AG08396 (cell line): ENCODE measurements at regions not wholly inside any gene's neighbourhood (a gene's known extent, or its start where the extent isn't known, plus 50 kb on each side); places are given as distances from the start of the nearest gene placed in this dataset.

Experiments used
- DNase-seq: peaks from one replicate; pipeline ENCODE4 v3.0.0; 2012; ENCODE audit warnings: low spot score, mixed read lengths

DNA sequence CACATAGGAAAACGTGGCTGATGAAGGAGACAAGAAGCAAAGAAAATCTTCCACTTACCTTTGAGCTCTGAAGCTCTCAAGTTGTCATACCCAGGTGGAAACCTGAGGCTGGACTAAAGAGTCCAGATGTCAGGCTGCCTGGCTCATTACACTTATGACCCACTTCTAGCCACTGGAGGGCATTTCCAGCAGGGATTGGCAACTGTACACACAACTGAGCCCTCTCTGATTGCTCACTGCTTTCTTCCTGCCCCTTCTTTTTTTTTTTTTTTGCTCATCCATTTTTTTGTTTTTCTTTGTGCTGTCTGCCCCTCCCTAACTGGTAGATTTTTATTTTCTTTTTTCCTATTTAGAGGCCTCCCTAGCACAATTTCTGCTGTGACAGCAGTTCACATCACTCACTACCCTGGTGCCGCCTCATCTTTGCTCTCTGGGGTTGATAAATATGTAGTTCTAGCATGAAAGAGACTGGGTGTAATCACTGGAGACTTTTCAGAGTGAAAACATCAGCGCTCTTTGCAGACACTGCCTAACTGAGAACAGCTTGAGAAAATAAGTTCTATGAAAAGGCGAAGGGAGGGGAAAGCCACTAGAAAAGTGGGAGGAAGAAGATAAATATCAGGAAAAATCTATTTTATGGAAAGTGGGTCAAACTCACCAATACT is 334.5 kb downstream of the NUF2 start:
- no peak for DNase-seq

DNA sequence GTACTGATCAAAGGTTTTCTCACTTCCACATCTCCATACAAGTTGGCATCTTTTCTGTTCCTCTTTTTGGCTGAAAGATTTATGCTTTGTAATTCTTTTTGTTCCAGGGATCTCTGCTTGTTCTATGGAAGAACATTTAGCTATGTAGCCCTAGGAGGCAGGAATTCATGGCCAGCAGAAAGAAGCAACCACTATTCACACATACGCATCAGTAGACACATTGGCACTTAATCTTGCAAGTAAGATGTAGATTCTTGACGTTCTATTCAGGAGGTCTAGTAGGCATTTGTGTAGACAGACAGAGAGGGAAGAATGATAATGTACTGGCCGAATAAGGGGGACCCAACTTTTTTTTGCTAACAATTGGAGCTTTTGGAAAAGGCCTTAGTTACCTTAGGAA is 336.0 kb downstream of the NUF2 start:
- no peak for DNase-seq

DNA sequence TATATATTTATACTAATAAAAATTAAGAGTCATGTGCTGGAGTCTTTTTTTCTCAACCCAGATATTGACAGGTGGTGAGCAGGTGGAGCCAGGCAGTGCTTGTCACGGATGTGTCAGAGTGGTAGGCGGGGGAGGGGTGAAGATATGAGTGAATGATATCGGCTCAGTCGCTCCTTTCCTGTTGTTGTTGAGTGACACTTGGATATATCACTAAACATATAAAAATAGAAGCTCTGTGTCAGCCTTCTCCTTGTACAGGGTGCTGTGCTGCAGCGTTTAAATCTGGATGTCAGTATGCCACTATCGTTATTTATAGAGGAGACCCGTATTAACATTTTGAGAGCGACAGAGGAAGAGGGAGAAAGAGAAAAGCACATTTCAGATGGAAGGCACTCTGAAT is 339.6 kb downstream of the NUF2 start:
- DNase-seq = no peak

DNA sequence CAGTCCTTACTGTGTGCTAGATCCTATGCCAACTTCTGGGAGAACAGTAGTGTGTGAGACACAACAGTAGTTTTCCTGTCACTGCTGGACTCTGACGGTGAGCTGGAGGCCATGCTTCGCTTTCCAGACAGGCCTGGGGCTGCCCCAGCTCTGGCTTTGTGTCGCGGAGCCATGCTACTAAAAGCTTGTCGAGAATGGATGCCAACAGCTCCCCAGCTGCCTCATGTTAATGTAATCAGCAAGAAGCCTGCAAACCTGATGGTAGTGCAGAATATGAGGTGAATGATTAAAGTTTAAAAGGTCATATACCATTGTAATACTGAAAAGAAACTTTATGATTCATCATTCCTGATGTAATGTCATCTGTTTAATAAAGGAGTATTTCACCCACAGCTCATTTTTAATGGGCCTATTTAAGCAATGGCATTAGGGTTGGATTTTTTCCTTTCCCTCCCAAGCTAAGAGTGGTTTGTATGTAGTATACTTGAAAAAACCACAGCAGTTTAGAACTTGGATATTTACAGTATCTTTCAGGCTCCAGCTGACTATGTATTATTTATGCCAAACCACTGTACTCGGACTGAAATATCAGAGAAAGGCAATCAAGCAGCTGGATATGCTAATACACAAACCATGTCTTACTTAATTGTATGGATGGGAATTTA is 343.0 kb downstream of the NUF2 start:
- no peak for DNase-seq

DNA sequence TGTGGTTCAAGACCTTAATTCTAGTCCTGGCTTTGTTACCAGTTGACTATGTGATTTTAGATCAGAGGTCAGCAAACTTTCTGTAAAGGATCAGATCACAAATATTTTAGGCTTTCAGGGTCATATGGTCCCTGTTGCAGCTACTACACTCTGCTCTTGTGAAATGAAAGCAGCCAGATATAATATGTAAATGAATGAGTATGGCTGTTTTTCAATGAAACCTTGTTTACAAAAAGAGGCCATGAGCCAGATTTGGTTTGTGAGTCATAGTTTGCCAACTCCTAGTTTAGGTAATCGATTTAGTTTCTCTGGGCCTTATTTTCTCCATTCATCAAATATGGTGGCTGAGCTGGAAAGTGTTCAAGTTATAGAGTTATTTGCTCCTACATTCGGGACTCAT is 346.7 kb downstream of the NUF2 start:
- peak; percentile 7 for DNase-seq

DNA sequence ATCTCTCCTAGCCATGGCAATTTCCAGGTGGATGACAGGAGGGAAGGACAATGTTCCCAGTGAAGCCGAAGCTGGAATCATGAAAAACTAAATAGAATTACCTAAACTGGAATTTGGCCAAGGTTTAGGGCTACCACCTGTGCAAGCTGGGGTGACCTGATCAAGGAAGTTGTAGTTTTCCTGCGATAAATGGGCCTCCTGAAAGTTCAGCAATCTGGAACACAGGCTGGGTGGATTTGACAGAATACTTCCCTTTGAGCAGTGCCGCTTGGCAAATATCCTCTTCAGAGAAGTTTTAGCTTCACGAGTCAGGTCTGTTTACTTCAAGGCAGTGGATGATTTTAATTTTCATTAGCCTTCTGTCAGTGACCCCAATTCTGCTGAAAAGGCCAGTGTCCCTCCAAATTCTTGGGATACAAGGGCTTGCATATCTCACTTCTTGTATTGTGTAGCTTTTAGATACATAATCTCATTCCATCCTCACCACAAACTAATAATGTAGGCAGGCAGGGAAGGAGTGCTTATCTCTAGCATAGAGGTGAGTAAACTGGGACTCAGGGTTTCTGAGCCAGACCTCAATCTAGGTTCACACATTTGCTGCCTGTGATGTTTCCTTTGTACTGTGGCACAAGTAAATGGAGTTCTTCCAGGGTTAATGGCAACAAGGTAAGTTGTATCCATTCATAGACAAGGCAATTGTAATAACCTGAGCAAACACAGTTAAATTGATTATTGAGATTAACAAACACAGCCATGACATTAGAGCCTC is 349.4 kb downstream of the NUF2 start:
- DNase-seq = no peak

DNA sequence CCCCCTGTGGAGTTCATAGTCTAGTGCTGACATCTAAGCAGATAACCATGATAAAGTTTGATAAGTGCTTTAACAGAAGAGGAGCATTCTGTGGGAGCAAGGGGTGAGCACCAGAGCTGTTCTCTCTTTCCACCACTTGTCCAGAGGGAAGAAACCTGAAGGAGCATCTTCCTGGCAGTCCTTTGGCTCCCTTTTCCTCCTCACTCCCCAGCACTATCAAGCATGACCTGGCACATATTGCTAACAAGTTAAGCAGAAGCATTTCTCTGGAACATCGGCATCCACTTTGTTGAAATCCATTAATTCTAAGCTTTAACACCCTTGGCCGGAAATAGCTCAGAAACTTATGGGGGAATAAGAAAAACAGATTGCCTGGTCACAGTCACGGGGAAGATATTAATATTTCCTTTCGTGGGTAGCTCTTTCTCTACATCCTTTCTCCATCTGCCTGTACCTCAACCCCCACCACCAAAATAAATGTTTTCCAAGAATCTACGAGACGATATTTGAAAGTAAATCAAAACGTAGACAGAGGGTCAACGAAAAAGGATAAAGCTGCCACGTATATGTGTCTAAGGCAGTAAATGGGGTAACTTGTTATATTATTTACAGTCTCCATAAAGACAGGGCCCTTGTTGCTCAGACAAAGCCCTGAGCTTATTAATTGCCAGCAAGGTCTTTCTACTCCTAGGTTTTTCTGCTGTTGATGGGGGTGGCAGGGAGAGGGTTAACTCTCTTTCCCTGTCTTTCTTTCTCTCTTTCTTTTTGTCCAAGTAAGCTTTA is 351.4 kb downstream of the NUF2 start:
- no peak for DNase-seq

DNA sequence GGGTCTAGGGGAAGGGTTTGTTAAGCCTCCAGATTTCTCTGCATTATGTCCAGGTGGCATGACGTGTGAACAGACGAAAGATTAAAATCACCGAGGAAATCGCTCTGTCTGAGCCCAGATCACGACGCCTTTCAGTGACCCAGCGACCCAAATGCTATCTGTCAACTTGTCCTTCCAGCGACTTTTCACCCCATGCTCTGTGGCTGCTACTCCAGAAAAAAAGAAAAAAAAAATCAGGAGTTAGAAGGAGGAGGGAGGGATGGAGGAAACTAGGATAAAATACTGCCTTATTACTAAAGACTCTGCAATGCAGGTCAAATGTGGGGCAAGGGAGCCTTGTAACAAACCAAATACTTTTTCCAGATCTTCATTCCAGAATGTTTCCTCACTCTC is 352.0 kb downstream of the NUF2 start:
- DNase-seq = peak; percentile 22

DNA sequence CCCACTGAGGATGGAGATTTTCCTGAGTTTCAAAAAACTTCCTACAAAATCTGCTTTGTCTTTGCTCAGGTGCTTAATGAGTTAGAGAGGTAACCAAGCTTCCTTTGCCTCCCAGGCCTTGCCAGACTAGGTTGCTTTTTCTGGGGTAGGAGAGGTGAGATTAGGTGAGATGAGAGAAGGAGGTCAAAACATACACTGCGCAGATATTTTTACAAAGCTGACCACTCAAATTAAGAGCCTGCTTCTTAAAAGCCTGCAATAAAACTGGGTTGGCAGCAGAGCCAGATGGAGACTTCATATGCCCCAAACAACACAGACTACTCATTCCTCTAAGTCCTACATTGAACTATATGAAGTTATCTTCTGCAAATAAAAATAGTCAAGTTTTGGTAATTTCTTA is 352.5 kb downstream of the NUF2 start:
- no peak for DNase-seq

DNA sequence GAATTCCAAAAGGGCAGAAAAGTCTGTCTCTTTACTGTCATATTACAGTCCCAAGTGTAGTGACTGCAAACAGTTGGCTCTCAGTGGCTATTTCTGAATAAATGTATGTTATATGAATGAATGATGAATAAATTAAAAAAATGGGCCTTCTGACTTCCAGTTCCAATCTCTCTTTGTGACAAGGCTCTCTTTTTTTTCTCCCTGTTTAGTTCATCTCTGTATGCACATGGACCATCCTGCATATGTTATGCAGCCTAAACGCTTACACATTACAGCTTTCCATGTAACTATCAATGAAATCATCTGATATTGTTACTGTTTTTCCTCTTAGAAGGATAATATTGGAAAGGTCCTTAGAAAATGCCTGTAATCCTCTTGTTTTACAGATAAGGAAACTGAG is 363.0 kb downstream of the NUF2 start:
- DNase-seq = no peak

DNA sequence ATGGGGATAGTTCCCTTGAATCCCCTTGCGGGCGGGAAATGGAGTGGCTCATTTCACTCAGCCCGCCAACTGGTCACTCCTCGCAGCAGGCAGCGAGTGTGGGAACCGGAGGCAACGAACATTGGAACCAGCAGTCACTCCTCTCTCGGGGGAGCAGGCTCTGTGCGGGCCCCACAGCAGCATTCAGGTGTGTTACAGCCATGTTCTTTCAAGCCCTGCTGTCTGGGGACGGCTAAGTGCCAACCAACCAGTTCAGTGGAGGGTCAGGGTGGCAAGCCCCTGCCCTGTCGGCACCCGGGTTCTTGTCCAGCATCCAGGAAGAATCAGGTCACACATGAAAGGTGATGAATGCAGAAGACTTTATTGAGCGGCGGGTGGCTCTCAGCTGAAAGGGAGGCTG is 370.5 kb downstream of the NUF2 start:
- no peak for DNase-seq

DNA sequence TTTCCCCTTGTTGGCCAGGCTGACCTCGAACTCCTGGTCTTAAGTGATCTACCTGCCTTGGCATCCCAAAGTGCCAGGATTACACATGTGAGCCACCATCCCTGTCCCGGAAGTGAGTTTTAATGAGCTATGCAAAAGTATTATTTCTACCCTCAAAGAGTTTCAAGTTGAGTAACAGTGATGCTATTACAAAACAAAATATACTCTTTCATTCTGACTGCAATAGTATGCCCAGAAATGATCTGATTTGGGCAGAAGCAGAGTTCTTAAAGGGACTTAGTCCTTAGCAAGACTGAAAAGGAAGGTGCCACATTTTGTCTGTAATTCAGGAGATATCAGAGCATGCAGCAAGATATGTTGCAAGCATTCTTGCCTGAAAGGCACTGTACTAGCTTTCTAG is 375.4 kb downstream of the NUF2 start:
- no peak for DNase-seq

DNA sequence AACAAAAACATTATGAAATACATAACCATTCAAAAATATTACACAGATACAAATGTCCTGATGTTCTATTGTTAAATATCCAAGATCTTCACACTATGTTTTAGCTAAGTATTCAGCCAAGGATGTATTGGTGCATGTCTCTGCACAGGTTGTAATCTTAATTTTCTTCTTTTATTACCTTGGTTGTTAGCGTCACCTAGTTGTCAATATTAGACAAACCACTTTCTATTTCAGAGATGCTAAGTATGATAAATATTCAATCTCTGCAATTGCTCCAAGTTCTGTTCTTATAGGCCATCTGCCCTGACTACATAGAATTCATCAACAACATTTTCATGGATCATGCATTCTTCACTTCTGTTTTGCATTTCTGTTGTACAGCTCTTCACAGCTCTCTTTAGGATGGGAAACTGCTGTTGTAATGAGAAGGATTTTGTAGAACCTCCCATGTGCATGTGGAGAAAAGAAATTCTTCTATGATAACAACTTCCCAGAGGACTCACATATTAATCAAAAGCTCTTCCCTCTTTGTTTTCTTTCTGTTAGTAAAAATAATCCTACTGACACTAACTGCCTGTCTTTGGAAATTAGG is 380.1 kb downstream of the NUF2 start:
- no peak for DNase-seq

DNA sequence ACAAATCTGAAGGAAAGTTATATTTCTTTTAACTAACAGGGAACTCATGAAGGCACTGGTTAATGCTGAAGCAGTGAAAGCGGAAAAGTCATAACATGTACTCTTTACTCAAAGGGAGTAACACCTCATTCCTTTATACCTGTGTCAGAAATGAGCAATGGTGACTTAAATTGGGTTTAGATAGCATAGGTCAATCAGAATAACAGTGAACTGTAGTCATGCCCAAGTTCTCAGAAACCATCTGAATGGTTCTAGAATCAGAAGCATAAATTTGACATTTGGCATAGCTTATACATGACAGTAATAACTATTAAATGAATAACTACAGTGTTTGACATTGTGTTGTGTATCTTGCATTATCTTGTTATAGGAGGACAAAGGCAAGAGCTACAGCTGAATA is 382.0 kb downstream of the NUF2 start:
- DNase-seq = no peak

DNA sequence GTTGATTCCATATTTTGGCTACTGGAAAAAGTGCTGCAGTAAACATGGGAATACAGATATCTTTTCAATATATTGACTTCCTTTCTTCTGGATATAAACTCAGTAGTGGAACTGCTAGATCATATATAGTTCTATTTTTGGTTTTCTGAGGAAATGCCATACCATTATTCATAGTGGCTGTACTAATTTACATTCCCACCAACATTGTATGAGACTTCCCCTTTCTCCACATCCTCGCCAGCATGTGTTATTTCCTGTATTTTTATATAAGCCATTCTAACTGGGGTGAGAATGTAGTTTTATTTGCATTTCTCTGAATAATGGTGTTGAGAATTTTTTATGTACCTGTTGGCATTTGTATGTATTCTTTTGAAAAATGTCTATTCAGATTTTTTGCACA is 385.2 kb downstream of the NUF2 start:
- DNase-seq = no peak

DNA sequence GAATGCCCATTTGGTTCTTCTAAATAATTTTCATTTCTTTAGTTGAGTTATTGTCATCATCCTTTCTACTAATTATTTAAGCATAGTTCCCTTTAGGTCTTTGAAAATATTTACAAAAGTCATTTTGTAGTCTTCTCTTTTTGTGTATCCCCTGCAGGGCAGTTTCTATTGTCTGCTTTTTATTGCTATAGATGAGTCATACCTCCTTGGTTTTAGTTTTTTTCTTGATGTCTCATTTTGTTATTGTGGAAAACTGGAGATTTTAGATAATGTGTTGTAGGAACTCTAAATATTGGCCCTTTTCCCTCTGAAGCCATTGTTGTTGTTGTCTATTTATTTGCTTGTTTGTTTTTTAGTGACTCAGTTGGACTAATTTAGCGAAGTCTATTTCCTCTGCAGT is 387.9 kb downstream of the NUF2 start:
- no peak for DNase-seq

DNA sequence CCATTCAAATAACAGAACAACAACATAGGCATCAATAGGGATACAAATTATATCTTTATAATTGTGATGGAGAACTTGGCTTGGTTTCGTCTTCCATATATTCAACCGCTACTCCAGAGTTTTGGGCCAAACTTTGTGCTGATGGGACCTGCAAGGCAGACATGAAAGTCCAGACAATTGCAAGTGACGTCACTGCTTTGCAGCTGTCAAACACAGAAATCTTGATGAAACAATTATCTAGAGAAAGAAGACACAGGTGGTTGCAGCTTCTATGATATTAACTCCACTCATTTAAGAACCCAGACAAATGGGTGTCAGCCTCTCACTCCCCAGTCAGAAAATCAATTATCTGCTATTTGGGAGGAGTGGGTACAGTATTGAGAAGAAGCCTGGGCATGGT is 390.6 kb downstream of the NUF2 start:
- DNase-seq = no peak

DNA sequence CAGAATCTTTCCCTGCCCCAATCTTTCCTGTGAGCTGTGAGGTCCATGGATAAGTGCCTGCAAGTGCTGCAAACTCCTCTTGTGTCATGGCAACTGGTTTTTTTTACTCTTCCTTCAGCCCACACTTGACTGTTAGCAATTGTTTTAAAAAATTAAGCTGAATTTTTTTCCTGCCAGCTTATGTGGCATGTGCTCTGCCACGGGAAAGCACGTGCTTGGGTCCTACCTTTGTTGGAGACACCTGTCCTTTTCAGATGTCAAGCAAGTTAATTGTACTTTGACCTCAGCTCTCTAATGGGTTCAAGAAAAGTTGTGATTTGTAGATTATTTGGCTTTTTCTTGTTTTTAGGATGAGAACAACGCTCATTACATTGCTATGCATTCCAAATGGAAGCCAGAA is 398.5 kb downstream of the NUF2 start:
- DNase-seq = no peak

DNA sequence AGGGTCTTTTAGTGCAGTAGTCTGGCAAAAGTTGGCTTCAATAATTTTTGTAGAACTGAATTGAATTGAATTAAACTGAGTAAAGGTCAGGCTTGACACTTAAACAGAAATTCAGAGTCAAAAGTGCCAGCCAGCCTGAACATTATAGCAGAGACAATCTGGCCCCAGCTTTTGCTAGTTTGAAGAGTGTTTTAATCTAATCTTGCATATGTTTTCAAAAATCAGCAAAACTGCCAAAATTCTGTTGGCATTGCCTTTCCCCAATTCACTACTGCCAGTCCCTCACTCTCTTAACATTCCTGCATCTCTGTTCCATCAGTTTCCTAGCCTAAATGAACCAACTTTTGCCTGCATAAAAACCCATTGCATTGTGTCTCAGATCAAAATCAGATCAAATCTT is 403.8 kb downstream of the NUF2 start:
- no peak for DNase-seq

DNA sequence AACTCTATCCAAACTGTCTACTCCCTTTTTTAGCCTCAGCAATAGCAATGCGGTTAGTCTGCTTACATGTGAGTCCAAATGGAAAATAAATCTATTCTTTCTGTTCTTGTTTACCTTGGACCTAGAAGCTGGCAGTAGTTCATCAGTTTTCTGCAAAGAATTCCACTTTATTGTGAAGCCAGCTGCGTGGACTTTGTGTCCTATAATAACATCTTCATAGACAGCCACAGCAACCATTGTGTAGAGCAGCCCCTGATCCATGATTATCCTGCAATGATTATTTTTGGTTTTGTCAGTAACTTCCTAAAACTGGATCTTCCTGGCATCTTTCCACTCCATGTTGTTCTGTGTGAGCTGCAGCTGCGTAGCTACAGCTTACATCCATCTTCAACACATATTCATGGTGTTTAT is 408.7 kb downstream of the NUF2 start:
- DNase-seq = no peak

DNA sequence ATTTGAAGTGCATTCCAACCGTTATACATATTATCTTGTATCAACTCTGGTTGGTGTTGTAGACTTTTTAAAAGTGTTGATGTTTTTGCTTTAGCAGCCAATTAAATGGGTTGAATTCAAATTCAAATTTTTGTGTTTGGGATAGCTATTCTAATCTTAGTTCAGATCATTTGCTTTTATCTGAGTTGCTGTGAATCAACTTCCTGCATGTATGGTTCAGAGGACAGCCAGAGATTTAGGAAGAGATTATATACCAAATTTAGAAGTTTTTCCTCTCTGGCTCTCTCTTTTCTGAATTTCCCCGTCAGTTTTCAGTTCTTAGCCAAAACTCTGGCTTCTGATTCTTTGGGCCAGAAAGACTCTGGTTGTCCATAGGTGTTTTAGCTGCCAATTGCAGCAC is 415.5 kb downstream of the NUF2 start:
- no peak for DNase-seq

DNA sequence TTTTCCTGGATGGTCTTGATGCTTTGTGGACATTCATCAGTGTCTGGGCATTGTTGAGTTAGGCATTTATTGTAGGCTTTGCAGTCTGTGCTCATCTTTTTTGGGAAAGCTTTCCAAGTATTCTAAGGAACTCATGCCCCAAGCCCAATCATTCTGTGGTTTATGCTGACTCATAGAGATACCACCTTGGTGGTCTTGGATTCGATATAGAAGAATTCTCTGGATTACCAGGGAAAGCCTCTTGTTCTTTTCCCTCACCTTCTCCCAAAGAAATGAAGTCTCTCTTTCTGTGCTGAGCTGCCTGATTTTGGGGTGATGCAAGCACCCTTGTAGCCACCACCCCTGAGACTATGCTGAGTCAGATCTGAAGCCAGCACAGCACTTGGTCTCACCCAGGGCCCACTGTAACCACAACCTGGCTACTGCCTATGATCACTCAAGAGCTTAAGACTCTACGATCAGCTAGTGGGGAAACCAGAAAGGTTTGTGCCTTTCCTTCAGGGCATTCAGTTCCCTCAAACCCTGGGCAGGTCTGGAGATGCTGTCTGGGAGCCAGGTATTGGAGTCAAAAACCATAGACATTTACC is 422.6 kb downstream of the NUF2 start:
- DNase-seq = no peak
